WTC11 (cell line): ENCODE measurements at regions not wholly inside any gene's neighbourhood (a gene's known extent, or its start where the extent isn't known, plus 50 kb on each side); places are given as distances from the start of the nearest gene placed in this dataset.

Experiments used
- ESRRA ChIP-seq: sonication (generic); formaldehyde crosslinking; IDR thresholded peaks from 2 replicates; pipeline ENCODE4 v1.8.1; 2022; ENCODE audit warnings: mild to moderate bottlenecking, missing genetic modification reagents, borderline replicate concordance
- KAT7 ChIP-seq: sonication (generic); formaldehyde crosslinking; IDR thresholded peaks from 2 replicates; pipeline ENCODE4 v1.8.1; 2023; ENCODE audit warnings: missing genetic modification reagents, mild to moderate bottlenecking, borderline replicate concordance
- NFYB ChIP-seq: sonication (generic); formaldehyde crosslinking; conservative IDR thresholded peaks from 2 replicates; pipeline ENCODE4 v1.8.0; 2022; ENCODE audit warnings: low read depth, missing genetic modification reagents
- NR2C2 ChIP-seq: sonication (generic); formaldehyde crosslinking; IDR thresholded peaks from 2 replicates; pipeline ENCODE4 v1.8.0; 2022; ENCODE audit warnings: mild to moderate bottlenecking, missing genetic modification reagents
- TEAD4 ChIP-seq: sonication (generic); formaldehyde crosslinking; IDR thresholded peaks from 2 replicates; pipeline ENCODE4 v1.8.0; 2022; ENCODE audit warnings: mild to moderate bottlenecking, missing genetic modification reagents
- ZNF416 ChIP-seq: fragments of 250-450 bp; sonication (Bioruptor Pico); IDR thresholded peaks from 2 replicates; pipeline ENCODE4 v1.9.0; 2021; ENCODE audit warnings: mild to moderate bottlenecking, inconsistent platforms
- ZNF671 ChIP-seq: fragments of 250-450 bp; sonication (Bioruptor Pico); IDR thresholded peaks from 2 replicates; pipeline ENCODE4 v1.8.0; 2021; ENCODE audit warnings: mild to moderate bottlenecking
- TF ChIP-seq, protein P1 (sequence below): fragments of 200-600 bp; IDR thresholded peaks from 2 replicates; pipeline ENCODE4 v1.8.0; 2022; ENCODE audit warnings: antibody characterized with exemption
- TF ChIP-seq, protein P2 (sequence below): sonication (generic); formaldehyde crosslinking; IDR thresholded peaks from 2 replicates; pipeline ENCODE4 v1.8.1; 2023; ENCODE audit warnings: mild to moderate bottlenecking, missing genetic modification reagents, borderline replicate concordance
- TF ChIP-seq, protein P3 (sequence below): sonication (generic); formaldehyde crosslinking; IDR thresholded peaks from 2 replicates; pipeline ENCODE4 v1.8.0; 2022; ENCODE audit warnings: mild to moderate bottlenecking, missing genetic modification reagents
- TF ChIP-seq, protein P4 (sequence below): sonication (generic); formaldehyde crosslinking; IDR thresholded peaks from 2 replicates; pipeline ENCODE4 v1.8.0; 2022; ENCODE audit warnings: mild to moderate bottlenecking, missing genetic modification reagents
- TF ChIP-seq, protein P5 (sequence below): sonication (generic); formaldehyde crosslinking; IDR thresholded peaks from 2 replicates; pipeline ENCODE4 v1.8.1; 2022; ENCODE audit warnings: low read depth, mild to moderate bottlenecking, moderate library complexity, missing genetic modification reagents, borderline replicate concordance

DNA sequence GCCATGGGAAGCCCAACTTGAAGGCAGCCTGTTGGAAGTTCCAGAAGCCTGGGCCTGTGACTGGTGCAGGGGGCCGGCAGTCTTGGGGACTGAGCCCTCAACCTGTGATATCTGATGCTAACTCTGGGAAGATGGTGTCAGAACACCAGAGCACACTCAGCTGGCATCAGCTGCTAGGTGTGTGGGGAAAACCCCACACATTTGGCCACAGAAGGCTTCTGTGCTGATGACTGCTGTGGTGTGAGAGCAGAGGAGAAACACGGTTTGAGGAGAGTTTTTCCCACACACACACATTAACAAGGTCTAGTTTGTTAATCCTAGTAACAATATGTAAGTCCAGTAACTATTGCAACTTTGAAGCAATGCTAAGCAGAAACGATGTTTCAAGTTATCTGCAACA, 78.0 kb downstream of the PSMB1 start:
- TF ChIP-seq, protein P1, sequence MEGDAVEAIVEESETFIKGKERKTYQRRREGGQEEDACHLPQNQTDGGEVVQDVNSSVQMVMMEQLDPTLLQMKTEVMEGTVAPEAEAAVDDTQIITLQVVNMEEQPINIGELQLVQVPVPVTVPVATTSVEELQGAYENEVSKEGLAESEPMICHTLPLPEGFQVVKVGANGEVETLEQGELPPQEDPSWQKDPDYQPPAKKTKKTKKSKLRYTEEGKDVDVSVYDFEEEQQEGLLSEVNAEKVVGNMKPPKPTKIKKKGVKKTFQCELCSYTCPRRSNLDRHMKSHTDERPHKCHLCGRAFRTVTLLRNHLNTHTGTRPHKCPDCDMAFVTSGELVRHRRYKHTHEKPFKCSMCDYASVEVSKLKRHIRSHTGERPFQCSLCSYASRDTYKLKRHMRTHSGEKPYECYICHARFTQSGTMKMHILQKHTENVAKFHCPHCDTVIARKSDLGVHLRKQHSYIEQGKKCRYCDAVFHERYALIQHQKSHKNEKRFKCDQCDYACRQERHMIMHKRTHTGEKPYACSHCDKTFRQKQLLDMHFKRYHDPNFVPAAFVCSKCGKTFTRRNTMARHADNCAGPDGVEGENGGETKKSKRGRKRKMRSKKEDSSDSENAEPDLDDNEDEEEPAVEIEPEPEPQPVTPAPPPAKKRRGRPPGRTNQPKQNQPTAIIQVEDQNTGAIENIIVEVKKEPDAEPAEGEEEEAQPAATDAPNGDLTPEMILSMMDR = no peak
- TF ChIP-seq, protein P2, sequence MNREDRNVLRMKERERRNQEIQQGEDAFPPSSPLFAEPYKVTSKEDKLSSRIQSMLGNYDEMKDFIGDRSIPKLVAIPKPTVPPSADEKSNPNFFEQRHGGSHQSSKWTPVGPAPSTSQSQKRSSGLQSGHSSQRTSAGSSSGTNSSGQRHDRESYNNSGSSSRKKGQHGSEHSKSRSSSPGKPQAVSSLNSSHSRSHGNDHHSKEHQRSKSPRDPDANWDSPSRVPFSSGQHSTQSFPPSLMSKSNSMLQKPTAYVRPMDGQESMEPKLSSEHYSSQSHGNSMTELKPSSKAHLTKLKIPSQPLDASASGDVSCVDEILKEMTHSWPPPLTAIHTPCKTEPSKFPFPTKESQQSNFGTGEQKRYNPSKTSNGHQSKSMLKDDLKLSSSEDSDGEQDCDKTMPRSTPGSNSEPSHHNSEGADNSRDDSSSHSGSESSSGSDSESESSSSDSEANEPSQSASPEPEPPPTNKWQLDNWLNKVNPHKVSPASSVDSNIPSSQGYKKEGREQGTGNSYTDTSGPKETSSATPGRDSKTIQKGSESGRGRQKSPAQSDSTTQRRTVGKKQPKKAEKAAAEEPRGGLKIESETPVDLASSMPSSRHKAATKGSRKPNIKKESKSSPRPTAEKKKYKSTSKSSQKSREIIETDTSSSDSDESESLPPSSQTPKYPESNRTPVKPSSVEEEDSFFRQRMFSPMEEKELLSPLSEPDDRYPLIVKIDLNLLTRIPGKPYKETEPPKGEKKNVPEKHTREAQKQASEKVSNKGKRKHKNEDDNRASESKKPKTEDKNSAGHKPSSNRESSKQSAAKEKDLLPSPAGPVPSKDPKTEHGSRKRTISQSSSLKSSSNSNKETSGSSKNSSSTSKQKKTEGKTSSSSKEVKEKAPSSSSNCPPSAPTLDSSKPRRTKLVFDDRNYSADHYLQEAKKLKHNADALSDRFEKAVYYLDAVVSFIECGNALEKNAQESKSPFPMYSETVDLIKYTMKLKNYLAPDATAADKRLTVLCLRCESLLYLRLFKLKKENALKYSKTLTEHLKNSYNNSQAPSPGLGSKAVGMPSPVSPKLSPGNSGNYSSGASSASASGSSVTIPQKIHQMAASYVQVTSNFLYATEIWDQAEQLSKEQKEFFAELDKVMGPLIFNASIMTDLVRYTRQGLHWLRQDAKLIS (CRISPR knock-in tag) = no peak
- no peak for TF ChIP-seq KAT7 (CRISPR knock-in tag)
- TF ChIP-seq, protein P3, sequence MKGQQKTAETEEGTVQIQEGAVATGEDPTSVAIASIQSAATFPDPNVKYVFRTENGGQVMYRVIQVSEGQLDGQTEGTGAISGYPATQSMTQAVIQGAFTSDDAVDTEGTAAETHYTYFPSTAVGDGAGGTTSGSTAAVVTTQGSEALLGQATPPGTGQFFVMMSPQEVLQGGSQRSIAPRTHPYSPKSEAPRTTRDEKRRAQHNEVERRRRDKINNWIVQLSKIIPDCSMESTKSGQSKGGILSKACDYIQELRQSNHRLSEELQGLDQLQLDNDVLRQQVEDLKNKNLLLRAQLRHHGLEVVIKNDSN (CRISPR knock-in tag) = no peak
- TF ChIP-seq, protein P4, sequence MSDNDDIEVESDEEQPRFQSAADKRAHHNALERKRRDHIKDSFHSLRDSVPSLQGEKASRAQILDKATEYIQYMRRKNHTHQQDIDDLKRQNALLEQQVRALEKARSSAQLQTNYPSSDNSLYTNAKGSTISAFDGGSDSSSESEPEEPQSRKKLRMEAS (CRISPR knock-in tag) = no peak
- TF ChIP-seq TEAD4 (CRISPR knock-in tag) = no peak
- TF ChIP-seq ZNF416 = no peak
- no peak for TF ChIP-seq ESRRA (CRISPR knock-in tag)
- TF ChIP-seq NR2C2 (CRISPR knock-in tag) = no peak
- TF ChIP-seq, protein P5, sequence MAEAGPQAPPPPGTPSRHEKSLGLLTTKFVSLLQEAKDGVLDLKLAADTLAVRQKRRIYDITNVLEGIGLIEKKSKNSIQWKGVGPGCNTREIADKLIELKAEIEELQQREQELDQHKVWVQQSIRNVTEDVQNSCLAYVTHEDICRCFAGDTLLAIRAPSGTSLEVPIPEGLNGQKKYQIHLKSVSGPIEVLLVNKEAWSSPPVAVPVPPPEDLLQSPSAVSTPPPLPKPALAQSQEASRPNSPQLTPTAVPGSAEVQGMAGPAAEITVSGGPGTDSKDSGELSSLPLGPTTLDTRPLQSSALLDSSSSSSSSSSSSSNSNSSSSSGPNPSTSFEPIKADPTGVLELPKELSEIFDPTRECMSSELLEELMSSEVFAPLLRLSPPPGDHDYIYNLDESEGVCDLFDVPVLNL (CRISPR knock-in tag) = no peak
- no peak for TF ChIP-seq ZNF671 (CRISPR knock-in tag)
- no peak for TF ChIP-seq NFYB
